SK-N-SH (cell line): ENCODE measurements at regions not wholly inside any gene's neighbourhood (a gene's known extent, or its start where the extent isn't known, plus 50 kb on each side); places are given as distances from the start of the nearest gene placed in this dataset.

Experiments
- CHD2 ChIP-seq: fragments of 150-350 bp; IDR thresholded peaks from 2 replicates; pipeline ENCODE4 v1.6.1; 2018; ENCODE audit warnings: low read length; ENCODE audit not compliant: partially characterized antibody
- CTCF ChIP-seq: fragments of 200-600 bp; sonication (generic); IDR thresholded peaks from 2 replicates; pipeline ENCODE4 v1.6.1; 2017; ENCODE audit warnings: antibody characterized with exemption, mild to moderate bottlenecking, moderate library complexity
- EZH2phosphoT487 ChIP-seq: fragments of 200-600 bp; sonication (generic); IDR thresholded peaks from 2 replicates; pipeline ENCODE4 v1.6.1; 2017; ENCODE audit warnings: low read depth, mixed run types, mild to moderate bottlenecking, antibody characterized with exemption, moderate library complexity, borderline replicate concordance
- GABPA ChIP-seq: IDR thresholded peaks from 2 replicates; pipeline ENCODE4 v1.4.0; 2012; ENCODE audit warnings: low read depth, mild to moderate bottlenecking
- JUND ChIP-seq: IDR thresholded peaks from 2 replicates; pipeline ENCODE4 v1.4.0; 2012
- NFIC ChIP-seq: IDR thresholded peaks from 2 replicates; pipeline ENCODE4 v1.4.0; 2012; ENCODE audit warnings: borderline replicate concordance
- PBX3 ChIP-seq: IDR thresholded peaks from 2 replicates; pipeline ENCODE4; 2012
- POLR2AphosphoS5 ChIP-seq: IDR thresholded peaks from 2 replicates; pipeline ENCODE4 v1.6.1; 2012; ENCODE audit warnings: low read depth, low read length
- RAD21 ChIP-seq: IDR thresholded peaks from 2 replicates; pipeline ENCODE4 v1.6.1; 2012; ENCODE audit warnings: mild to moderate bottlenecking, low read length
- REST ChIP-seq: IDR thresholded peaks from 2 replicates; pipeline ENCODE4 v1.6.1; 2012; ENCODE audit warnings: mild to moderate bottlenecking, low read depth, low read length, moderate library complexity
- RFX5 ChIP-seq: IDR thresholded peaks from 2 replicates; pipeline ENCODE4 v1.6.1; 2012; ENCODE audit warnings: mild to moderate bottlenecking, improper control_type of control experiment, low read length
- SIN3A ChIP-seq: IDR thresholded peaks from 2 replicates; pipeline ENCODE4 v1.6.1; 2012; ENCODE audit warnings: low read depth, mild to moderate bottlenecking, low read length, moderate library complexity, borderline replicate concordance
- USF1 ChIP-seq: IDR thresholded peaks from 2 replicates; pipeline ENCODE4 v1.4.0; 2012; ENCODE audit warnings: low read depth, borderline replicate concordance
- USF2 ChIP-seq: fragments of 150-350 bp; IDR thresholded peaks from 2 replicates; pipeline ENCODE4 v1.6.1; 2017; ENCODE audit warnings: antibody characterized with exemption, low read length, low read depth, borderline replicate concordance

- TF ChIP-seq USF1 = no peak
- no peak for TF ChIP-seq RAD21
- TF ChIP-seq CTCF = no peak
- TF ChIP-seq JUND = no peak
- TF ChIP-seq NFIC = no peak
- no peak for TF ChIP-seq POLR2AphosphoS5
- TF ChIP-seq SIN3A = no peak
- TF ChIP-seq GABPA = no peak
- TF ChIP-seq EZH2phosphoT487 = no peak
- TF ChIP-seq USF2 = no peak
- no peak for TF ChIP-seq REST
- no peak for TF ChIP-seq RFX5
- TF ChIP-seq PBX3 = no peak
- TF ChIP-seq CHD2 = no peak
Observed at GRCh38 chr5:39616131-39616530, 191.4 kb upstream of the DAB2 start.
